Stimulated activated CD4-positive, alpha-beta T cell treated with anti-CD3 and anti-CD28 coated beads, Interleukin-2, amount 100 ng/mL, for 24 hours (primary cell): ENCODE measurements at regions not wholly inside any gene's neighbourhood (a gene's known extent, or its start where the extent isn't known, plus 50 kb on each side); places are given as distances from the start of the nearest gene placed in this dataset.

ENCODE experiments used
- DNase-seq, 2 donors: peaks; one replicate each; pipeline ENCODE4 v3.0.0-alpha.2; 2020

- no peak for DNase-seq
These were observed 264.4 kb upstream of the GAS1 start for GRCh38 chr9:87211669-87212068.

- DNase-seq, result no peak
These were observed 265.3 kb upstream of the GAS1 start for GRCh38 chr9:87212605-87213021.

- DNase-seq, result no peak
These were observed 266.6 kb upstream of the GAS1 start for GRCh38 chr9:87213948-87214347.

- no peak for DNase-seq
These were observed 267.7 kb upstream of the GAS1 start for GRCh38 chr9:87214991-87215390.

- no peak for DNase-seq
These were observed 268.7 kb upstream of the GAS1 start for GRCh38 chr9:87216036-87216435.

- no peak for DNase-seq
These were observed 269.7 kb upstream of the GAS1 start for GRCh38 chr9:87216897-87217455.

GRCh38 chr9:87223392-87224246, 274.0 kb upstream of the DAPK1 start:
- DNase-seq, result no peak

- DNase-seq, result no peak
These were observed 270.8 kb upstream of the DAPK1 start for GRCh38 chr9:87226896-87227295.

GRCh38 chr9:87227456-87227855, 270.2 kb upstream of the DAPK1 start:
- no peak for DNase-seq

- DNase-seq, result no peak
These were observed 268.6 kb upstream of the DAPK1 start for GRCh38 chr9:87229108-87229507.

GRCh38 chr9:87233431-87233830, 264.2 kb upstream of the DAPK1 start:
- no peak for DNase-seq

- no peak for DNase-seq
These were observed 263.7 kb upstream of the DAPK1 start for GRCh38 chr9:87233899-87234455.

- DNase-seq, result no peak
These were observed 262.8 kb upstream of the DAPK1 start for GRCh38 chr9:87234854-87235253.

GRCh38 chr9:87236546-87236945, 261.1 kb upstream of the DAPK1 start:
- no peak for DNase-seq

- DNase-seq, result no peak
These were observed 260.3 kb upstream of the DAPK1 start for GRCh38 chr9:87237336-87237735.

GRCh38 chr9:87238545-87238944, 259.1 kb upstream of the DAPK1 start:
- no peak for DNase-seq

- no peak for DNase-seq
These were observed 258.4 kb upstream of the DAPK1 start for GRCh38 chr9:87239312-87239711.

- DNase-seq, result no peak
These were observed 254.1 kb upstream of the DAPK1 start for GRCh38 chr9:87243602-87244001.

GRCh38 chr9:87245271-87245670, 252.4 kb upstream of the DAPK1 start:
- no peak for DNase-seq

GRCh38 chr9:87247097-87247496, 250.6 kb upstream of the DAPK1 start:
- no peak for DNase-seq

GRCh38 chr9:87249029-87249428, 248.6 kb upstream of the DAPK1 start:
- no peak for DNase-seq

- DNase-seq, result no peak
These were observed 247.5 kb upstream of the DAPK1 start for GRCh38 chr9:87250205-87250604.

- DNase-seq, result no peak
These were observed 242.1 kb upstream of the DAPK1 start for GRCh38 chr9:87255431-87256155.

- no peak for DNase-seq
These were observed 240.7 kb upstream of the DAPK1 start for GRCh38 chr9:87256973-87257372.
